T-helper 2 cell treated with Interferon-gamma antibody and Interleukin-4, amounts not matched to agents 100 ng/mL and 5 ng/mL, for 36 hours (primary cell): ENCODE measurements at regions not wholly inside any gene's neighbourhood (a gene's known extent, or its start where the extent isn't known, plus 50 kb on each side); places are given as distances from the start of the nearest gene placed in this dataset.
"Not testable (repeated sequence)": the region's sequence is repeated elsewhere in the genome, so short reads cannot be mapped to it uniquely, and the experiment has no call there.

Source experiments
- intact Hi-C: fragments of 100-400 bp; cut with micrococcal nuclease; formaldehyde crosslinking; loops from one replicate; pipeline ENCODE4 v1.15.1; 2023

GRCh38 chr3:124360155-124360554 lies 368.2 kb upstream of the ROPN1 start:
- intact Hi-C loops: no loop called here

- intact Hi-C loops: no loop called here
Observed at GRCh38 chr3:124360563-124360962, 368.6 kb upstream of the ROPN1 start.

- intact Hi-C loops: no loop called here
Observed at GRCh38 chr3:124361566-124361965, 368.7 kb upstream of the UMPS start.

GRCh38 chr3:124362455-124362854 lies 367.8 kb upstream of the UMPS start:
- intact Hi-C loops: no loop called here

- intact Hi-C loops: no loop called here
Observed at GRCh38 chr3:124363476-124363875, 366.8 kb upstream of the UMPS start.

GRCh38 chr3:124364317-124365020 lies 365.8 kb upstream of the UMPS start:
- intact Hi-C loops: no loop called here

- intact Hi-C loops: not testable (repeated sequence)
Observed at GRCh38 chr3:124366655-124367054, 363.6 kb upstream of the UMPS start.

GRCh38 chr3:124372775-124373174 lies 357.5 kb upstream of the UMPS start:
- intact Hi-C loops: no loop called here

- intact Hi-C loops: no loop called here
Observed at GRCh38 chr3:124373524-124373923, 356.7 kb upstream of the UMPS start.

GRCh38 chr3:124374583-124374982 lies 355.7 kb upstream of the UMPS start:
- intact Hi-C loops: no loop called here

- intact Hi-C loops: no loop called here
Observed at GRCh38 chr3:124381575-124382333, 348.5 kb upstream of the UMPS start.

GRCh38 chr3:124383051-124383450 lies 347.2 kb upstream of the UMPS start:
- intact Hi-C loops: no loop called here

GRCh38 chr3:124383846-124384466 lies 346.3 kb upstream of the UMPS start:
- intact Hi-C loops: no loop called here

- intact Hi-C loops: no loop called here
Observed at GRCh38 chr3:124384527-124384926, 345.7 kb upstream of the UMPS start.

GRCh38 chr3:124385996-124386395 lies 344.3 kb upstream of the UMPS start:
- intact Hi-C loops: no loop called here

- intact Hi-C loops: no loop called here
Observed at GRCh38 chr3:124386996-124387595, 343.2 kb upstream of the UMPS start.

GRCh38 chr3:124391774-124392173 lies 338.5 kb upstream of the UMPS start:
- intact Hi-C loops: no loop called here

- intact Hi-C loops: no loop called here
Observed at GRCh38 chr3:124393340-124393739, 336.9 kb upstream of the UMPS start.

- intact Hi-C loops: no loop called here
Observed at GRCh38 chr3:124395162-124395561, 335.1 kb upstream of the UMPS start.

GRCh38 chr3:124395584-124396338 lies 334.5 kb upstream of the UMPS start:
- intact Hi-C loops: no loop called here

- intact Hi-C loops: no loop called here
Observed at GRCh38 chr3:124396339-124396950, 333.8 kb upstream of the UMPS start.
